Uterus (tissue), 2 donors: ENCODE measurements at regions not wholly inside any gene's neighbourhood (a gene's known extent, or its start where the extent isn't known, plus 50 kb on each side); places are given as distances from the start of the nearest gene placed in this dataset.

ENCODE experiments used
- CTCF ChIP-seq, 4 experiments: fragments of 200-600 bp in 2 of 4; fragments of 450-650 bp in 2 of 4; sonication (generic) in 2 of 4; IDR thresholded peaks; one replicate each; pipeline ENCODE4 v1.5.1; 2016 to 2019; ENCODE audit warnings: antibody characterized with exemption in 4 of 4, mild to moderate bottlenecking in 2 of 4, moderate library complexity in 1 of 4
- POLR2A ChIP-seq, 2 donors: fragments of 450-650 bp; IDR thresholded peaks; one replicate each; pipeline ENCODE4 v1.6.1; 2016; ENCODE audit warnings: antibody characterized with exemption in 2 of 2, mild to moderate bottlenecking in 1 of 2, moderate library complexity in 1 of 2

- TF ChIP-seq CTCF (IDR thresholded peaks at IDR 0.05), result no peak
- no peak for TF ChIP-seq POLR2A (IDR thresholded peaks at IDR 0.05)
Measured at GRCh38 chr12:61267474-61267873, 992.7 kb upstream of the USP15 start.
